OCI-LY7 (cell line): ENCODE measurements at regions not wholly inside any gene's neighbourhood (a gene's known extent, or its start where the extent isn't known, plus 50 kb on each side); places are given as distances from the start of the nearest gene placed in this dataset.

Source experiments
- BruUV-seq: library from RNA; stranded (reverse); fragments of 400-500 nt; replicated peaks from 2 replicates; lab custom pipeline; 2021; lab: Mats Ljungman, UMichigan
- CTCF ChIA-PET: fragments of 300-600 bp; sonication (Branson Sonifier 250); formaldehyde crosslinking; loops from one replicate; lab custom pipeline; 2022; ENCODE audit warnings: antibody characterized with exemption; ENCODE audit not compliant: unreplicated experiment; lab: Charles Lee
- POLR2A ChIA-PET: fragments of 300-600 bp; sonication (Branson Sonifier 250); formaldehyde crosslinking; loops from one replicate; lab custom pipeline; 2022; ENCODE audit warnings: antibody characterized with exemption; lab: Charles Lee
- DNase-seq: peaks from one replicate; pipeline ENCODE4 v3.0.0-alpha.2; 2015; ENCODE audit warnings: low spot score
- H2AFZ ChIP-seq: fragments of 200-600 bp; sonication (generic), shearing (Covaris generic); 2 replicates; pipeline ENCODE4 v1.6.1; 2014; ENCODE audit warnings: mild to moderate bottlenecking, antibody characterized with exemption, low read length, moderate library complexity
- H3K27ac ChIP-seq: fragments of 200-600 bp; sonication (generic); 2 replicates; pipeline ENCODE4 v1.5.1; 2014; ENCODE audit warnings: mixed run types, low read depth, mild to moderate bottlenecking, moderate library complexity, low read length, inconsistent platforms; ENCODE audit not compliant: poor library complexity, severe bottlenecking
- H3K36me3 ChIP-seq: fragments of 200-600 bp; sonication (generic); 2 replicates; pipeline ENCODE4 v1.6.1; 2014; ENCODE audit warnings: mild to moderate bottlenecking, antibody characterized with exemption, low read length, moderate library complexity, mixed read lengths; ENCODE audit not compliant: insufficient read depth
- H3K4me1 ChIP-seq: fragments of 200-600 bp; sonication (generic); 2 replicates; pipeline ENCODE4 v1.5.1; 2014; ENCODE audit warnings: mild to moderate bottlenecking, low read length; ENCODE audit not compliant: insufficient read depth, poor library complexity, severe bottlenecking
- H3K4me2 ChIP-seq: fragments of 200-600 bp; sonication (generic); 2 replicates; pipeline ENCODE4 v1.6.1; 2014; ENCODE audit warnings: mild to moderate bottlenecking, low read length
- H3K4me3 ChIP-seq: fragments of 200-600 bp; sonication (generic); 2 replicates; pipeline ENCODE4 v1.5.1; 2014; ENCODE audit warnings: mild to moderate bottlenecking, low read depth, low read length; ENCODE audit not compliant: poor library complexity, severe bottlenecking
- H3K79me2 ChIP-seq: fragments of 200-600 bp; sonication (generic); 2 replicates; pipeline ENCODE4 v1.6.1; 2016; ENCODE audit warnings: low read depth, mild to moderate bottlenecking, low read length, moderate library complexity, mixed read lengths; ENCODE audit not compliant: insufficient read depth
- H3K9me2 ChIP-seq: fragments of 200-600 bp; sonication (generic); 2 replicates; pipeline ENCODE4 v1.6.1; 2016; ENCODE audit warnings: mild to moderate bottlenecking, low read length, mixed read lengths; ENCODE audit not compliant: insufficient read depth
- H3K9me3 ChIP-seq: fragments of 200-600 bp; sonication (generic); 2 replicates; pipeline ENCODE4 v1.6.1; 2014; ENCODE audit warnings: mild to moderate bottlenecking, mixed run types, low read length, mixed read lengths
- H4K20me1 ChIP-seq: fragments of 200-600 bp; sonication (generic); 2 replicates; pipeline ENCODE4 v1.6.1; 2014; ENCODE audit warnings: mild to moderate bottlenecking, antibody characterized with exemption, low read length, moderate library complexity, mixed read lengths; ENCODE audit not compliant: insufficient read depth
- CTCF ChIP-seq: fragments of 200-600 bp; sonication (generic); conservative IDR thresholded peaks from 2 replicates; pipeline ENCODE4 v1.5.1; 2014; ENCODE audit warnings: mild to moderate bottlenecking, antibody characterized with exemption, low read length, moderate library complexity, mixed read lengths
- EZH2phosphoT487 ChIP-seq: fragments of 200-600 bp; sonication (generic); IDR thresholded peaks from 2 replicates; pipeline ENCODE4 v1.6.1; 2018; ENCODE audit warnings: low read depth, borderline replicate concordance, mild to moderate bottlenecking, mixed run types, antibody characterized with exemption, low read length, moderate library complexity, mixed read lengths
- intact Hi-C: fragments of 100-400 bp; cut with micrococcal nuclease; formaldehyde crosslinking; loops from one replicate; pipeline ENCODE4 v1.10.0; 2022; ENCODE audit not compliant: unreplicated experiment

GRCh38 chr13:107413005-107413404, 802.3 kb downstream of the LIG4 start:
- H3K36me3 ChIP-seq: no peaks in the 10 kb centered on the region
- no peak overlapping the region for H3K27ac ChIP-seq
- no peaks in the 10 kb centered on the region for H3K79me2 ChIP-seq
- intact Hi-C loops: no loop called here
- no peaks in the 10 kb centered on the region for H3K4me1 ChIP-seq
- CTCF ChIA-PET: no interaction called here
- H3K4me3 ChIP-seq: no peak overlapping the region
- no peaks in the 10 kb centered on the region for H3K9me2 ChIP-seq
- H3K4me2 ChIP-seq: no peak overlapping the region
- no peaks in the 10 kb centered on the region for H3K9me3 ChIP-seq
- no peak for TF ChIP-seq EZH2phosphoT487
- TF ChIP-seq CTCF: no peak
- no peak for DNase-seq
- POLR2A ChIA-PET: no interaction called here
- BruUV-seq: no TSS peak
- no peaks in the 10 kb centered on the region for H4K20me1 ChIP-seq
- no peak overlapping the region for H2AFZ ChIP-seq

- DNase-seq: no peak
- Histone ChIP-seq H3K9me3 (no peaks in the 10 kb centered on the region), H3K79me2 (no peaks in the 10 kb centered on the region), H2AFZ (no peak overlapping the region), H3K36me3 (no peaks in the 10 kb centered on the region), H3K4me2 (no peak overlapping the region), H4K20me1 (no peaks in the 10 kb centered on the region), H3K4me3 (no peak overlapping the region), H3K9me2 (no peaks in the 10 kb centered on the region), H3K27ac (no peak overlapping the region), H3K4me1 (no peaks in the 10 kb centered on the region)
- TF ChIP-seq CTCF: no peak
- TF ChIP-seq EZH2phosphoT487: no peak
- intact Hi-C loops: no loop called here
- ChIA-PET POLR2A (no interaction called here), CTCF (no interaction called here)
- BruUV-seq: no TSS peak
Observed at GRCh38 chr13:107407074-107407473, 808.3 kb downstream of the LIG4 start.

GRCh38 chr13:107395927-107396662, 819.2 kb downstream of the LIG4 start:
- intact Hi-C loops: no loop called here
- Histone ChIP-seq H3K4me2 (no peak overlapping the region), H2AFZ (no peak overlapping the region), H3K79me2 (no peaks in the 10 kb centered on the region), H3K27ac (no peak overlapping the region), H3K4me1 (no peaks in the 10 kb centered on the region), H3K36me3 (no peaks in the 10 kb centered on the region), H3K9me3 (no peaks in the 10 kb centered on the region), H4K20me1 (no peaks in the 10 kb centered on the region), H3K9me2 (no peaks in the 10 kb centered on the region), H3K4me3 (no peak overlapping the region)
- no TSS peak for BruUV-seq
- CTCF ChIA-PET: no interaction called here
- POLR2A ChIA-PET: no interaction called here
- no peak for TF ChIP-seq CTCF
- no peak for DNase-seq
